ENCODE measurements at regions not wholly inside any gene's neighbourhood (a gene's known extent, or its start where the extent isn't known, plus 50 kb on each side); places are given as distances from the start of the nearest gene placed in this dataset.

DNA sequence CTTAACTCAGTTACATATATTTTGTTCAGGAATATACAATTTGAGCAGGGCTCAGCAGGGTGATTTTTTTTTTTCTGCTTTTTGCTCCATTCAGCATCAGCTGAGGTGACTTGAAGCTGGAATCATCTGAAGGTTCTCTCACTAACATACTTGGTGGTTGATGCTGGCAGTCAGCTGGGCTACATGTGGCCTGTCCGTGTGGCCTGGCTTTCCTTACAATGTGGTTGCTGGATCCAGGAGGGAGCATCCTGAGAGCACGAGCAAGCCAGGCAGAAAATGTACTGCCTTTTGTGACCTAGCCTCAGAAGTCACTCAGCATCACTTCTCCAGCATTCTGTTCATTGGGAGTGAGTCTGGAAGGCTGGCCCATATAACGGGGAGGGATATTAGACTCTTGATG, 151.6 kb upstream of the E2F8 start:
- no peaks in the 10 kb centered on the region for H3K36me3 ChIP-seq (ENCODE audit: control insufficient read depth in 3 of 3, insufficient read depth in 3 of 3, low read length in 3 of 3)
- peaks cover 0 to 6% (median 6%) of the 10 kb centered on the region in 3 donors for H3K4me1 ChIP-seq (ENCODE audit: control insufficient read depth in 3 of 3, insufficient read depth in 3 of 3, low read length in 3 of 3)
- no peak overlapping the region for H3K27ac ChIP-seq (ENCODE audit: low read depth, low read length)
- H3K27me3 ChIP-seq (ENCODE audit: control insufficient read depth in 3 of 3, insufficient read depth in 3 of 3, low read length in 3 of 3): no peaks in the 10 kb centered on the region
- H3K9ac ChIP-seq (ENCODE audit: low read depth in 1 of 3, low read length in 3 of 3): no peak overlapping the region
- H3K9me3 ChIP-seq (ENCODE audit: control insufficient read depth in 3 of 3, low read length in 3 of 3): no peaks in the 10 kb centered on the region
- no peak overlapping the region for H3K4me3 ChIP-seq (ENCODE audit: low read length in 3 of 3)

DNA sequence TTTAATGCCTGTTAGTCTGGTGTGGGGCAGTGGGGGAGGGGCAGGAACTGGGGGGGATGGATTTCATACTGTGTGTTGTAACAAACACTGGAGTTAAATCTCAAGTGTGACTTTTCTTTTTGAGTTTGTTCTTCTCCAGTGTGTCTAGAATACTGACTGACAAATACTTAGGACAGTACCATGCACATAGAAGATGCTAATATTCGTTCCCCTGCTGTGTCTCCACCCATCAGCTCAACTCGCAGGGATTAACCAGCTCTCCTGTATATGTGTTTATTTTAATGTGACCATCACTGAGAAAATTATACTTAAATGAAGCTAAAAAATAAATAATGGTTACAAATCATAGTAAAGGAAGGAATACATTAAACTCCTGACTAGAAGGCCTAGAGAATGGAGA, 150.9 kb upstream of the E2F8 start:
- no peaks in the 10 kb centered on the region for H3K27me3 ChIP-seq (ENCODE audit: control insufficient read depth in 3 of 3, insufficient read depth in 3 of 3, low read length in 3 of 3)
- peaks cover 0 to 6% (median 6%) of the 10 kb centered on the region in 3 donors for H3K4me1 ChIP-seq (ENCODE audit: control insufficient read depth in 3 of 3, insufficient read depth in 3 of 3, low read length in 3 of 3)
- no peak overlapping the region for H3K4me3 ChIP-seq (ENCODE audit: low read length in 3 of 3)
- no peak overlapping the region for H3K9ac ChIP-seq (ENCODE audit: low read depth in 1 of 3, low read length in 3 of 3)
- no peaks in the 10 kb centered on the region for H3K36me3 ChIP-seq (ENCODE audit: control insufficient read depth in 3 of 3, insufficient read depth in 3 of 3, low read length in 3 of 3)
- no peaks in the 10 kb centered on the region for H3K9me3 ChIP-seq (ENCODE audit: control insufficient read depth in 3 of 3, low read length in 3 of 3)
- no peak overlapping the region for H3K27ac ChIP-seq (ENCODE audit: low read depth, low read length)

DNA sequence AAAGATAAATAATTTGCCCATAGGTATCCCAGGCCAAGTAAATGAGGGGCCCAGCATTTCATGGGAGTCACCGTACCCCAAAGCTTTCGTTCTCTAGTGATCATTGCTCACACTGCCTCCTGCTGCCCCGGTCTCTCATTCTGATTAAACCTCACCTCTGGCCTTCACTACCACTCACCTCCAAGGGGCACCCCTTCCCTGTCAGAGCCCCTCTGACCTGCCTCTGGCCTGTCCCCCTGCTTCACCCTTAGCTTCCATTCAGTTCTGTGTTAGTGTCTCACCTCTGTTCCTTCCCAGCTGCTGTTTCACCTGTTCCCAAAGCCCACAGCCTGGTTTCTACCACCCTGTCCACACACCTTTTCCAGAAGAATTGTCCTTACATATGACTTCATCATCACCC, 150.3 kb upstream of the E2F8 start:
- Histone ChIP-seq H3K27ac (ENCODE audit: low read depth, low read length) (no peak overlapping the region), H3K4me1 (ENCODE audit: control insufficient read depth in 3 of 3, insufficient read depth in 3 of 3, low read length in 3 of 3) (peaks cover 0 to 6% (median 6%) of the 10 kb centered on the region in 3 donors), H3K9ac (ENCODE audit: low read depth in 1 of 3, low read length in 3 of 3) (no peak overlapping the region), H3K36me3 (ENCODE audit: control insufficient read depth in 3 of 3, insufficient read depth in 3 of 3, low read length in 3 of 3) (no peaks in the 10 kb centered on the region), H3K4me3 (ENCODE audit: low read length in 3 of 3) (no peak overlapping the region), H3K9me3 (ENCODE audit: control insufficient read depth in 3 of 3, low read length in 3 of 3) (no peaks in the 10 kb centered on the region), H3K27me3 (ENCODE audit: control insufficient read depth in 3 of 3, insufficient read depth in 3 of 3, low read length in 3 of 3) (no peaks in the 10 kb centered on the region)

DNA sequence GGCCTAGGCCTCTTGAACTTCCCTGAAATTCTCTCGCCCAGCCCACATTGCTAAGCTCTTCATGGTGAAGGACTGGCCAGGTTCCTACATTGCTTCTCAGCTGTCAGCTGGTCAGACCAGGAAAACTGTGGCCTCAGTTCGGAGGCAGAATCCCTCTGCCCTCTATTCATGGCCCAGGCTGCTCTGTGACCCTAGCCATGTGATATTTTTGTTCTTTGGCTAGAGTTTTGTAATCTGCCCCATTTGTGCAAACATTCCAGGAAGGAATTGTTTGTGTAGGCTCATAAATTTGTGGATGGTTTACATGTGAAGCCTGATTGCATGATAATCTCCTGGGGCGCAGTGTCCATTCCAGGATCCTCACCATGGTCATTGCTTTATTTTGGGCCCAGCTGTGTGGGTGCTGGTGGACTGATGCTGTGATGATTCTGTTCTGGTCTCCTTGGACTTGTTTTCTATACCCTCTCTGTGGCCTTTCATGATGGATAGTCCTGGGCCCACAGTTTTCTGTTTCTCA, 149.1 kb upstream of the E2F8 start:
- no peaks in the 10 kb centered on the region for H3K9me3 ChIP-seq (ENCODE audit: control insufficient read depth in 3 of 3, low read length in 3 of 3)
- no peak overlapping the region for H3K9ac ChIP-seq (ENCODE audit: low read depth in 1 of 3, low read length in 3 of 3)
- H3K36me3 ChIP-seq (ENCODE audit: control insufficient read depth in 3 of 3, insufficient read depth in 3 of 3, low read length in 3 of 3): no peaks in the 10 kb centered on the region
- H3K27me3 ChIP-seq (ENCODE audit: control insufficient read depth in 3 of 3, insufficient read depth in 3 of 3, low read length in 3 of 3): no peaks in the 10 kb centered on the region
- H3K4me1 ChIP-seq (ENCODE audit: control insufficient read depth in 3 of 3, insufficient read depth in 3 of 3, low read length in 3 of 3): peaks cover 0 to 6% (median 6%) of the 10 kb centered on the region in 3 donors
- H3K4me3 ChIP-seq (ENCODE audit: low read length in 3 of 3): no peak overlapping the region
- H3K27ac ChIP-seq (ENCODE audit: low read depth, low read length): peak overlapping the region; percentile 30

DNA sequence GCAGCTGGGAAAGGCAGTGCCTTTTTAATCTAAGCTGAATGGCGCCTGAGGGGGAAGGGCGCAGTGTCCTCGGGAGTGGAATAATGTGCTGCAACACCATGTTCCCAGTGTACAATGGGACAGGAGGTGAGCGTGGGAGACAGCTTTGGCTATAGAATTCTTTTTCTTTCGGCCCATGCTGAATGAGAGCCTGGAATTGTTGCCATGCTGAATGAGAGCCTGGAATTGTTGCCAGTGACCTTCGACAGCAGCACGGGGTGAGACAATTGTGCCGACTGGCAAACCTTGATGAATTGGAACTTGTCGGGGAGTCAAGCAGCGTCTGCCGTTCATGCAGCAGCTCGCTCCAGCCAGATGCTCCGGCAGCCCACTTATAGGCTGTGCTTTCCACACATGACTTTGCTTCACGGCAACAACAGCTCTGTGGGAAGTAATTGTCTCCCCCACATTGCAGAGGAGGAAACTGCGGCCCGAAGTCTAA, 141.4 kb upstream of the E2F8 start:
- Histone ChIP-seq H3K9me3 (ENCODE audit: control insufficient read depth in 3 of 3, low read length in 3 of 3) (no peaks in the 10 kb centered on the region), H3K27ac (ENCODE audit: low read depth, low read length) (no peak overlapping the region), H3K9ac (ENCODE audit: low read depth in 1 of 3, low read length in 3 of 3) (no peak overlapping the region), H3K4me3 (ENCODE audit: low read length in 3 of 3) (no peak overlapping the region), H3K4me1 (ENCODE audit: control insufficient read depth in 3 of 3, insufficient read depth in 3 of 3, low read length in 3 of 3) (peaks cover 0 to 3% (median 3%) of the 10 kb centered on the region in 3 donors), H3K27me3 (ENCODE audit: control insufficient read depth in 3 of 3, insufficient read depth in 3 of 3, low read length in 3 of 3) (peaks cover 2 to 19% (median 8%) of the 10 kb centered on the region in 3 donors), H3K36me3 (ENCODE audit: control insufficient read depth in 3 of 3, insufficient read depth in 3 of 3, low read length in 3 of 3) (no peaks in the 10 kb centered on the region)

DNA sequence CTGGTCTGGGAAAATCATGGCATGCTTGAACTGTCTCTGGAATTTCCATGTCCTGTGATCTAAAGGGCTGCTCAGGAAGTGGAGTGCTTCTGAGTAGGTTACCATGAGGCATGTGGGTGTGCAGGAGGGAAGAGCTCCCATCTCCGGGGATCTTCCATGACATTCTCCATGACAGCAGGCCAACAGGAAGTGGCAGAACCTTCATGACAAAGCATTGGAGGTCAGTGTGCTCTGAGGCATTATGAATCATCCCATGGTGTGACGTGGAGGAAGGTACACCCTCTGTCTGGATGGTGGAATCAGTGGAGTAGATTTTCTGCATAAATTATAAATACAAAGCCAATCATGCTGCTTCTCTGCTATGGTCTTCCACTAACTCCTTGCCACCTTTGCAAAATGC, 139.6 kb upstream of the E2F8 start:
- Histone ChIP-seq H3K4me1 (ENCODE audit: control insufficient read depth in 3 of 3, insufficient read depth in 3 of 3, low read length in 3 of 3) (peaks cover 0 to 3% (median 3%) of the 10 kb centered on the region in 3 donors), H3K27me3 (ENCODE audit: control insufficient read depth in 3 of 3, insufficient read depth in 3 of 3, low read length in 3 of 3) (peaks cover 2 to 19% (median 8%) of the 10 kb centered on the region in 3 donors), H3K4me3 (ENCODE audit: low read length in 3 of 3) (no peak overlapping the region), H3K9ac (ENCODE audit: low read depth in 1 of 3, low read length in 3 of 3) (no peak overlapping the region), H3K27ac (ENCODE audit: low read depth, low read length) (no peak overlapping the region), H3K9me3 (ENCODE audit: control insufficient read depth in 3 of 3, low read length in 3 of 3) (no peaks in the 10 kb centered on the region), H3K36me3 (ENCODE audit: control insufficient read depth in 3 of 3, insufficient read depth in 3 of 3, low read length in 3 of 3) (no peaks in the 10 kb centered on the region)

DNA sequence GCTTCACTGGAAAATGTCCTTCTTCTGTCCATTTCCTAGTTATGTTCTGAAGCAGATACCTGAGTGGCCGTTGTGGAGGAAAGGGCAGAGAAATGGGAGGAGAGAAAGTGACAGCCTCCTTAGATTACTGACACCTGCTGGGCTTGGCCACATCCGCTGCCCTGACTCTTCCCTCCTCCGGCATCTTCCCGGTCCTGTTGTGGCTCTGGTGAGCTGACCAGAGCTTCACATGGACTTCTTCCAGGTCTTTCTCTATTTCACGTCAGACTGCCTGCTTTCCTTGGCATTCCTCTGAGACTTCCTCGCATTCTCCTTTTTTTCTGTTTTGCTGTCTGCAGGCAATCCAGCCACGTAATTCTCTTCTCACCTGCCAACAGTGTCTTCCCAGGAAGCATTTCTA, 138.7 kb upstream of the E2F8 start:
- Histone ChIP-seq H3K4me1 (ENCODE audit: control insufficient read depth in 3 of 3, insufficient read depth in 3 of 3, low read length in 3 of 3) (peaks cover 0 to 3% (median 3%) of the 10 kb centered on the region in 3 donors), H3K27ac (ENCODE audit: low read depth, low read length) (no peak overlapping the region), H3K9ac (ENCODE audit: low read depth in 1 of 3, low read length in 3 of 3) (no peak overlapping the region), H3K27me3 (ENCODE audit: control insufficient read depth in 3 of 3, insufficient read depth in 3 of 3, low read length in 3 of 3) (peaks cover 2 to 19% (median 8%) of the 10 kb centered on the region in 3 donors), H3K9me3 (ENCODE audit: control insufficient read depth in 3 of 3, low read length in 3 of 3) (no peaks in the 10 kb centered on the region), H3K4me3 (ENCODE audit: low read length in 3 of 3) (no peak overlapping the region), H3K36me3 (ENCODE audit: control insufficient read depth in 3 of 3, insufficient read depth in 3 of 3, low read length in 3 of 3) (no peaks in the 10 kb centered on the region)

DNA sequence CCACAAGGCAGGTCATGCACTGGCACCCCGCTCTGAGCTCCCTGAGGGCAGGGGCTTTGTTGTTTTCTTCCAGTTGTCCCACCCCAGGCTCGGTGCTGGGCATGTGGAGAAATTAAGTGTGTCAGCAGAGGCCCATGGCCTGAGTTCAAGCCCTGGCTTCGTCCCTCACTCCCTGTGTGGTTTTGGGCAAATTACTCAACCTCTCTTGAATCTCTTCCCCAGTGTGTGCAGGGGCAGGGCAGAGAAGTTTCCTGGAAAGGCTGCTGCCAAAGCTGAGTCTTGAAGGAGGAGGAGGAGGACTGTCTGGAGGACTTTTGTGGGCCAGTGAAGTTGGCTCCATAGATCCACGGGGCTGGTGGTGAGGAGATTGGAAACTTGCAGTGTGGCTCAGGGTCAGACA, 138.1 kb upstream of the E2F8 start:
- Histone ChIP-seq H3K27me3 (ENCODE audit: control insufficient read depth in 3 of 3, insufficient read depth in 3 of 3, low read length in 3 of 3) (peaks cover 2 to 19% (median 8%) of the 10 kb centered on the region in 3 donors), H3K4me3 (ENCODE audit: low read length in 3 of 3) (no peak overlapping the region), H3K36me3 (ENCODE audit: control insufficient read depth in 3 of 3, insufficient read depth in 3 of 3, low read length in 3 of 3) (no peaks in the 10 kb centered on the region), H3K9me3 (ENCODE audit: control insufficient read depth in 3 of 3, low read length in 3 of 3) (no peaks in the 10 kb centered on the region), H3K4me1 (ENCODE audit: control insufficient read depth in 3 of 3, insufficient read depth in 3 of 3, low read length in 3 of 3) (peaks cover 0 to 3% (median 3%) of the 10 kb centered on the region in 3 donors), H3K9ac (ENCODE audit: low read depth in 1 of 3, low read length in 3 of 3) (no peak overlapping the region), H3K27ac (ENCODE audit: low read depth, low read length) (no peak overlapping the region)

DNA sequence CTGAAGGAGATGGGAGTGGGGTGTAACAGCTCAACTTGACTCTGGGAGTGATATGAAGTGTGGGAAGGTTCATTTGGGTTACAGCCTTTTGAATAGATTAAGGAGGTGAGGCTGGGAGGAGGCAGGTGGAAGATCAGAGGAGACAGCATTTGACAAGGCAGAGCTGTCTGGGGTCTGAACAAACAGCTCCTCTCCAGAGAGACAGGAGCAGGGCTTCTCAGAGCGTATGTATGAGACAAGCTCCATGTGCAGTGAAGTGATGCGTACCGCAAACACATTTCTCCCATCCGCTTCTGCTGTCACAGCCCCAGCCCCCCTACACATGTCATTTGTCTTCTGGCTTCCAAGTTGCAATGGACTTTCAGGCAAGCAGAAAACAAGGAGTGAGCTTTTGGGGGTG, 137.1 kb upstream of the E2F8 start:
- no peak overlapping the region for H3K4me3 ChIP-seq (ENCODE audit: low read length in 3 of 3)
- H3K27me3 ChIP-seq (ENCODE audit: control insufficient read depth in 3 of 3, insufficient read depth in 3 of 3, low read length in 3 of 3): peaks cover 2 to 19% (median 8%) of the 10 kb centered on the region in 3 donors
- no peak overlapping the region for H3K27ac ChIP-seq (ENCODE audit: low read depth, low read length)
- H3K4me1 ChIP-seq (ENCODE audit: control insufficient read depth in 3 of 3, insufficient read depth in 3 of 3, low read length in 3 of 3): peaks cover 0 to 3% (median 3%) of the 10 kb centered on the region in 3 donors
- H3K9ac ChIP-seq (ENCODE audit: low read depth in 1 of 3, low read length in 3 of 3): no peak overlapping the region
- no peaks in the 10 kb centered on the region for H3K36me3 ChIP-seq (ENCODE audit: control insufficient read depth in 3 of 3, insufficient read depth in 3 of 3, low read length in 3 of 3)
- no peaks in the 10 kb centered on the region for H3K9me3 ChIP-seq (ENCODE audit: control insufficient read depth in 3 of 3, low read length in 3 of 3)

DNA sequence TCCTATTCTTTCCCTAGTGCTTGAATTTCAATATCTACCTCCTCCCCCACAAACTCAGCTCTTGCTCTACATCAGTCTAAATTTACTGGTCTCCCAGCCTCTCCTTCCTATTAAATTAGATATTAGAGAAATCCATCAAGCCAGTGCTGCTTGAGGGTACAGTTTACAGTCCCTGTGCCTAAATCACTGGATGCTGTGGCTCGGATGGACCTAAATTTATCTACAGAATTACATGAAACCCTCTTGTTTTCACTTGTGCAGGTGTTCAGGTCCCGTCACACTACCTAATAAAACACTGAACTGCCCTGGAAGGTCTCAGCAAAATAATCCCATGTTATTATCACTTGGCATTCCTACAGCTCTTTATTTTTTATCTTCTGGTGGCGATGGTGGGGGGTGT, 134.7 kb upstream of the E2F8 start:
- Histone ChIP-seq H3K4me3 (ENCODE audit: low read length in 3 of 3) (no peak overlapping the region), H3K27ac (ENCODE audit: low read depth, low read length) (no peak overlapping the region), H3K36me3 (ENCODE audit: control insufficient read depth in 3 of 3, insufficient read depth in 3 of 3, low read length in 3 of 3) (no peaks in the 10 kb centered on the region), H3K4me1 (ENCODE audit: control insufficient read depth in 3 of 3, insufficient read depth in 3 of 3, low read length in 3 of 3) (peaks cover 3 to 6% (median 5%) of the 10 kb centered on the region in 3 donors), H3K27me3 (ENCODE audit: control insufficient read depth in 3 of 3, insufficient read depth in 3 of 3, low read length in 3 of 3) (peaks cover 0 to 2% (median 0%) of the 10 kb centered on the region in 3 donors), H3K9ac (ENCODE audit: low read depth in 1 of 3, low read length in 3 of 3) (no peak overlapping the region), H3K9me3 (ENCODE audit: control insufficient read depth in 3 of 3, low read length in 3 of 3) (no peaks in the 10 kb centered on the region)
